IMR-90 (cell line): ENCODE measurements at regions not wholly inside any gene's neighbourhood (a gene's known extent, or its start where the extent isn't known, plus 50 kb on each side); places are given as distances from the start of the nearest gene placed in this dataset.

Source experiments
- ATAC-seq: fragments of 200-7000 bp; cut with Tn5 transposase; 2 replicates; pipeline ENCODE4 v1.9.1; 2020; ENCODE audit warnings: low read depth, mild to moderate bottlenecking, moderate library complexity
- BruUV-seq: library from RNA; stranded (reverse); fragments of 400-500 nt; replicated peaks from 2 replicates; lab custom pipeline; 2021; lab: Mats Ljungman, UMichigan
- CTCF ChIA-PET: fragments of 300-600 bp; formaldehyde crosslinking; extraction: SDS; loops from one replicate; lab custom pipeline; 2021; ENCODE audit warnings: antibody characterized with exemption; lab: Yijun Ruan, JAX
- POLR2A ChIA-PET: fragments of 300-600 bp; sonication (Branson Sonifier 250); formaldehyde crosslinking; loops from one replicate; lab custom pipeline; 2022; ENCODE audit warnings: antibody characterized with exemption; ENCODE audit not compliant: unreplicated experiment; lab: Charles Lee
- DNase-seq: peaks from one replicate; pipeline ENCODE4 v3.0.0; 2013
- H2AFZ ChIP-seq: replicated peaks from 2 replicates; pipeline ENCODE3; 2013; ENCODE audit warnings: low read length, mild to moderate bottlenecking; ENCODE audit not compliant: poor library complexity
- H2AK5ac ChIP-seq: 2 replicates; pipeline ENCODE4 v1.6.1; 2013; ENCODE audit warnings: low read depth, low read length, inconsistent platforms
- H2AK9ac ChIP-seq: replicated peaks from 2 replicates; pipeline ENCODE3; 2013; ENCODE audit warnings: mild to moderate bottlenecking, low read depth, low read length, moderate library complexity; ENCODE audit not compliant: poor library complexity
- H2BK120ac ChIP-seq: 2 replicates; pipeline ENCODE4 v1.6.1; 2013; ENCODE audit warnings: low read depth, low read length, inconsistent platforms
- H2BK15ac ChIP-seq: 3 replicates; pipeline ENCODE4 v1.6.1; 2013; ENCODE audit warnings: low read depth, low read length, inconsistent platforms
- H2BK20ac ChIP-seq: 2 replicates; pipeline ENCODE4 v1.6.1; 2013; ENCODE audit warnings: low read depth, mild to moderate bottlenecking, inconsistent platforms, low read length, moderate library complexity
- H2BK5ac ChIP-seq: 2 replicates; pipeline ENCODE4 v1.6.1; 2013; ENCODE audit warnings: mild to moderate bottlenecking, low read depth, low read length, inconsistent platforms; ENCODE audit not compliant: poor library complexity, severe bottlenecking
- H3K14ac ChIP-seq: replicated peaks from 2 replicates; pipeline ENCODE4 v1.6.1; 2013; ENCODE audit warnings: low read depth, low read length, inconsistent platforms
- H3K18ac ChIP-seq: 2 replicates; pipeline ENCODE4 v1.6.1; 2013; ENCODE audit warnings: low read depth, low read length, control low read depth
- H3K23ac ChIP-seq: 2 replicates; pipeline ENCODE4 v1.6.1; 2013; ENCODE audit warnings: low read depth, low read length, inconsistent platforms
- H3K27ac ChIP-seq: 2 replicates; pipeline ENCODE4 v1.5.1; 2013; ENCODE audit warnings: mild to moderate bottlenecking, control low read depth, low read length; ENCODE audit not compliant: insufficient read depth
- H3K27me3 ChIP-seq: 2 replicates; pipeline ENCODE4 v1.6.1; 2013; ENCODE audit warnings: low read length; ENCODE audit not compliant: control insufficient read depth, insufficient read depth
- H3K36me3 ChIP-seq: 2 replicates; pipeline ENCODE4 v1.6.1; 2013; ENCODE audit warnings: low read length, mixed read lengths; ENCODE audit not compliant: control insufficient read depth, insufficient read depth
- H3K4ac ChIP-seq: 2 replicates; pipeline ENCODE4 v1.6.1; 2013; ENCODE audit warnings: low read depth, low read length, inconsistent platforms
- H3K4me1 ChIP-seq: 2 replicates; pipeline ENCODE4 v1.6.1; 2013; ENCODE audit warnings: low read length, mixed read lengths; ENCODE audit not compliant: control insufficient read depth, insufficient read depth
- H3K4me2 ChIP-seq: 2 replicates; pipeline ENCODE4 v1.6.1; 2013; ENCODE audit warnings: low read depth, mild to moderate bottlenecking, control low read depth, low read length, moderate library complexity
- H3K4me3 ChIP-seq: 2 replicates; pipeline ENCODE4 v1.5.1; 2013; ENCODE audit warnings: low read depth, mild to moderate bottlenecking, control low read depth, low read length, moderate library complexity; ENCODE audit not compliant: insufficient read depth
- H3K56ac ChIP-seq: 2 replicates; pipeline ENCODE4 v1.6.1; 2013; ENCODE audit warnings: low read length, inconsistent platforms; ENCODE audit not compliant: insufficient read depth; ENCODE audit errors: extremely low read depth
- H3K79me1 ChIP-seq, 2 experiments: 2 replicates each; pipeline ENCODE4 v1.6.1; 2013; ENCODE audit warnings: low read length in 2 of 2, inconsistent platforms in 1 of 2, low read depth in 1 of 2
- H3K9ac ChIP-seq: 2 replicates; pipeline ENCODE4 v1.6.1; 2013; ENCODE audit warnings: low read depth, low read length, control low read depth
- H3K9me1 ChIP-seq: 2 replicates; pipeline ENCODE4 v1.6.1; 2013; ENCODE audit warnings: low read length, inconsistent platforms; ENCODE audit not compliant: insufficient read depth
- H3K9me3 ChIP-seq: 2 replicates; pipeline ENCODE4 v1.6.1; 2013; ENCODE audit warnings: low read length; ENCODE audit not compliant: control insufficient read depth, insufficient read depth
- H4K20me1 ChIP-seq: 2 replicates; pipeline ENCODE4 v1.6.1; 2013; ENCODE audit warnings: low read length, inconsistent platforms; ENCODE audit not compliant: insufficient read depth
- H4K5ac ChIP-seq: 2 replicates; pipeline ENCODE4 v1.6.1; 2013; ENCODE audit warnings: mild to moderate bottlenecking, low read depth, low read length, control low read depth
- H4K8ac ChIP-seq, 2 experiments: 2 replicates each; pipeline ENCODE4 v1.6.1; 2013; ENCODE audit warnings: low read depth in 2 of 2, low read length in 2 of 2, control low read depth in 1 of 2, inconsistent platforms in 1 of 2
- H4K91ac ChIP-seq: 2 replicates; pipeline ENCODE4 v1.6.1; 2013; ENCODE audit warnings: low read depth, low read length, inconsistent platforms; ENCODE audit not compliant: insufficient read depth
- BHLHE40 ChIP-seq: fragments of 150-350 bp; IDR thresholded peaks from 2 replicates; pipeline ENCODE4 v1.6.1; 2016; ENCODE audit warnings: mild to moderate bottlenecking, low read depth, low read length
- CEBPB ChIP-seq: IDR thresholded peaks from 2 replicates; pipeline ENCODE4 v1.6.1; 2012; ENCODE audit warnings: low read depth, low read length, improper control_type of control experiment
- CHD1 ChIP-seq: IDR thresholded peaks from 2 replicates; pipeline ENCODE4 v1.6.1; 2012; ENCODE audit warnings: low read depth, low read length, improper control_type of control experiment
- FOS ChIP-seq: fragments of 150-350 bp; IDR thresholded peaks from 2 replicates; pipeline ENCODE4 v1.6.1; 2016; ENCODE audit warnings: low read depth, low read length
- MAFK ChIP-seq: IDR thresholded peaks from 2 replicates; pipeline ENCODE4 v1.6.1; 2012; ENCODE audit warnings: low read depth, low read length, improper control_type of control experiment
- MAZ ChIP-seq: IDR thresholded peaks from 2 replicates; pipeline ENCODE4 v1.6.1; 2012; ENCODE audit warnings: low read depth, mild to moderate bottlenecking, low read length, improper control_type of control experiment, moderate library complexity, borderline replicate concordance
- MXI1 ChIP-seq: IDR thresholded peaks from 2 replicates; pipeline ENCODE4 v1.6.1; 2012; ENCODE audit warnings: low read depth, mild to moderate bottlenecking, low read length, moderate library complexity, borderline replicate concordance
- NFE2L2 ChIP-seq: fragments of 150-350 bp; IDR thresholded peaks from 2 replicates; pipeline ENCODE4 v1.6.1; 2016; ENCODE audit warnings: low read depth, mild to moderate bottlenecking, low read length
- POLR2A ChIP-seq: IDR thresholded peaks from 2 replicates; pipeline ENCODE4 v1.6.1; 2012; ENCODE audit warnings: mild to moderate bottlenecking, low read depth, low read length
- RAD21 ChIP-seq: IDR thresholded peaks from 2 replicates; pipeline ENCODE4 v1.6.1; 2012; ENCODE audit warnings: low read length, improper control_type of control experiment
- RCOR1 ChIP-seq: IDR thresholded peaks from 2 replicates; pipeline ENCODE4 v1.6.1; 2012; ENCODE audit warnings: mild to moderate bottlenecking, low read length, improper control_type of control experiment; ENCODE audit not compliant: insufficient replicate concordance
- RFX5 ChIP-seq: IDR thresholded peaks from 2 replicates; pipeline ENCODE4 v1.8.0; 2012; ENCODE audit warnings: low read depth, mild to moderate bottlenecking, low read length, moderate library complexity
- SMC3 ChIP-seq: fragments of 150-350 bp; IDR thresholded peaks from 2 replicates; pipeline ENCODE4 v1.6.1; 2016; ENCODE audit warnings: low read depth, mild to moderate bottlenecking, antibody characterized with exemption, low read length, moderate library complexity
- dilution Hi-C: fragments of 300-500 bp; cut with HindIII; formaldehyde crosslinking; loops from one replicate; pipeline ENCODE4 v1.14.3; 2018; ENCODE audit warnings: low sequenced_read_pairs; ENCODE audit not compliant: unreplicated experiment
- in situ Hi-C: fragments of 300-500 bp; cut with MboI; formaldehyde crosslinking; loops from 3 replicates; pipeline ENCODE4 v1.14.3; 2019; ENCODE audit warnings: low sequenced_read_pairs, inconsistent platforms, mixed read lengths
- intact Hi-C: fragments of 100-400 bp; cut with micrococcal nuclease; formaldehyde crosslinking; loops from 2 replicates; pipeline ENCODE4 v1.10.0; 2022
- TF ChIP-seq, protein P1 (sequence below): fragments of 150-350 bp; IDR thresholded peaks from 2 replicates; pipeline ENCODE4 v1.6.1; 2017; ENCODE audit warnings: mild to moderate bottlenecking, antibody characterized with exemption, low read length, low read depth
- TF ChIP-seq, protein P2 (sequence below): fragments of 150-350 bp; IDR thresholded peaks from 2 replicates; pipeline ENCODE4 v1.6.1; 2016; ENCODE audit warnings: low read depth, mild to moderate bottlenecking, low read length, moderate library complexity, borderline replicate concordance
- TF ChIP-seq, protein P3 (sequence below): conservative IDR thresholded peaks from 2 replicates; pipeline ENCODE4 v1.5.1; 2012; ENCODE audit warnings: mild to moderate bottlenecking, low read depth, low read length, improper control_type of control experiment

DNA sequence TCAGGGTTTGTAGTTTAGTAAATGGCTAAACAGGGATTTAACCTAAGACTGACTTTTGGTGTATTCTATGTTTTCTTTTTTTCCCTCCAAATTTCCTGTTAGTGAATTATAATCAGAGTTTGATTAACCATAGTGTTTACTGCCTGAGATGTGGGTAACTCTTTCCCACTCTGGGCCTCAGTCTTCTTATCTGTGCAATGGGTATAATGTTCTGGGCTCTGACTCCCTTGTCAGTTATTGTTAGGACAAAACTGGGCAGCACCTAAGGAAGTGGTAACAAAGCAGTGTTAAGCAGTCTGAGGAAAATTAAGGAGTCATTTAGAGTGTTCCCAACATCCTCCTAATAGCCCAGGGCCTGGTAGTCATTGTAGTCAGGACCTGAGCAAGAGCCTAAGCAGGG, 206.4 kb upstream of the N4BP1 start:
- Histone ChIP-seq H4K8ac (no peak overlapping the region), H4K5ac (no peak overlapping the region), H2AK5ac (no peak overlapping the region), H3K18ac (no peak overlapping the region), H3K27ac (no peak overlapping the region), H3K9me3 (no peaks in the 10 kb centered on the region), H3K4ac (no peak overlapping the region), H3K36me3 (no peaks in the 10 kb centered on the region), H4K91ac (no peak overlapping the region), H3K27me3 (peaks cover 7% of the 10 kb centered on the region), H3K14ac (no peak overlapping the region), H3K79me1 (no peaks in the 10 kb centered on the region), H3K4me2 (no peak overlapping the region), H3K9ac (no peak overlapping the region), H3K4me1 (no peaks in the 10 kb centered on the region), H2AK9ac (no peak overlapping the region), H2BK5ac (no peak overlapping the region), H3K4me3 (no peak overlapping the region), H4K20me1 (no peaks in the 10 kb centered on the region), H2BK120ac (no peak overlapping the region), H3K9me1 (no peaks in the 10 kb centered on the region), H3K23ac (no peak overlapping the region), H2BK15ac (no peak overlapping the region), H2BK20ac (no peak overlapping the region), H3K56ac (no peak overlapping the region), H2AFZ (no peak overlapping the region)
- ATAC-seq: no peak
- intact Hi-C loops: no loop called here
- no peak for DNase-seq
- ChIA-PET POLR2A (no interaction called here), CTCF (no interaction called here)
- TF ChIP-seq SMC3 (no peak), FOS (no peak), RFX5 (no peak), CHD1 (no peak), MAZ (no peak), POLR2A (no peak), CEBPB (no peak), MAFK (no peak), MXI1 (no peak), RCOR1 (no peak), RAD21 (no peak), NFE2L2 (no peak), BHLHE40 (no peak)
- TF ChIP-seq, protein P1, sequence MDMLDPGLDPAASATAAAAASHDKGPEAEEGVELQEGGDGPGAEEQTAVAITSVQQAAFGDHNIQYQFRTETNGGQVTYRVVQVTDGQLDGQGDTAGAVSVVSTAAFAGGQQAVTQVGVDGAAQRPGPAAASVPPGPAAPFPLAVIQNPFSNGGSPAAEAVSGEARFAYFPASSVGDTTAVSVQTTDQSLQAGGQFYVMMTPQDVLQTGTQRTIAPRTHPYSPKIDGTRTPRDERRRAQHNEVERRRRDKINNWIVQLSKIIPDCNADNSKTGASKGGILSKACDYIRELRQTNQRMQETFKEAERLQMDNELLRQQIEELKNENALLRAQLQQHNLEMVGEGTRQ: no peak
- TF ChIP-seq, protein P2, sequence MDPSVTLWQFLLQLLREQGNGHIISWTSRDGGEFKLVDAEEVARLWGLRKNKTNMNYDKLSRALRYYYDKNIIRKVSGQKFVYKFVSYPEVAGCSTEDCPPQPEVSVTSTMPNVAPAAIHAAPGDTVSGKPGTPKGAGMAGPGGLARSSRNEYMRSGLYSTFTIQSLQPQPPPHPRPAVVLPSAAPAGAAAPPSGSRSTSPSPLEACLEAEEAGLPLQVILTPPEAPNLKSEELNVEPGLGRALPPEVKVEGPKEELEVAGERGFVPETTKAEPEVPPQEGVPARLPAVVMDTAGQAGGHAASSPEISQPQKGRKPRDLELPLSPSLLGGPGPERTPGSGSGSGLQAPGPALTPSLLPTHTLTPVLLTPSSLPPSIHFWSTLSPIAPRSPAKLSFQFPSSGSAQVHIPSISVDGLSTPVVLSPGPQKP: no peak
- TF ChIP-seq, protein P3, sequence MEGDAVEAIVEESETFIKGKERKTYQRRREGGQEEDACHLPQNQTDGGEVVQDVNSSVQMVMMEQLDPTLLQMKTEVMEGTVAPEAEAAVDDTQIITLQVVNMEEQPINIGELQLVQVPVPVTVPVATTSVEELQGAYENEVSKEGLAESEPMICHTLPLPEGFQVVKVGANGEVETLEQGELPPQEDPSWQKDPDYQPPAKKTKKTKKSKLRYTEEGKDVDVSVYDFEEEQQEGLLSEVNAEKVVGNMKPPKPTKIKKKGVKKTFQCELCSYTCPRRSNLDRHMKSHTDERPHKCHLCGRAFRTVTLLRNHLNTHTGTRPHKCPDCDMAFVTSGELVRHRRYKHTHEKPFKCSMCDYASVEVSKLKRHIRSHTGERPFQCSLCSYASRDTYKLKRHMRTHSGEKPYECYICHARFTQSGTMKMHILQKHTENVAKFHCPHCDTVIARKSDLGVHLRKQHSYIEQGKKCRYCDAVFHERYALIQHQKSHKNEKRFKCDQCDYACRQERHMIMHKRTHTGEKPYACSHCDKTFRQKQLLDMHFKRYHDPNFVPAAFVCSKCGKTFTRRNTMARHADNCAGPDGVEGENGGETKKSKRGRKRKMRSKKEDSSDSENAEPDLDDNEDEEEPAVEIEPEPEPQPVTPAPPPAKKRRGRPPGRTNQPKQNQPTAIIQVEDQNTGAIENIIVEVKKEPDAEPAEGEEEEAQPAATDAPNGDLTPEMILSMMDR: no peak
- no TSS peak for BruUV-seq
- dilution Hi-C loops: no loop called here
- in situ Hi-C loops: no loop called here
